Endodermal cell (in vitro differentiated cells): ENCODE measurements at regions not wholly inside any gene's neighbourhood (a gene's known extent, or its start where the extent isn't known, plus 50 kb on each side); places are given as distances from the start of the nearest gene placed in this dataset.

Experiments used
- DNase-seq: peaks from one replicate; pipeline ENCODE4 v3.0.0-alpha.2; 2017
- H3K27ac ChIP-seq: 2 replicates; pipeline ENCODE4 v1.5.1; 2013; ENCODE audit warnings: mild to moderate bottlenecking, low read depth, low read length, moderate library complexity
- H3K27me3 ChIP-seq: 2 replicates; pipeline ENCODE4 v1.6.1; 2013; ENCODE audit warnings: mild to moderate bottlenecking, low read length, moderate library complexity; ENCODE audit not compliant: insufficient read depth, control insufficient read depth, poor library complexity, severe bottlenecking
- H3K36me3 ChIP-seq: 2 replicates; pipeline ENCODE4 v1.7.0; 2013; ENCODE audit warnings: mild to moderate bottlenecking, low read length, moderate library complexity; ENCODE audit not compliant: control insufficient read depth, insufficient read depth
- H3K4me1 ChIP-seq: one replicate; pipeline ENCODE4 v1.7.0; 2013; ENCODE audit warnings: low read length; ENCODE audit not compliant: control insufficient read depth, insufficient read depth
- H3K4me3 ChIP-seq: 2 replicates; pipeline ENCODE4 v1.5.1; 2013; ENCODE audit warnings: mild to moderate bottlenecking, low read length, moderate library complexity
- H3K9ac ChIP-seq: 2 replicates; pipeline ENCODE4 v1.6.1; 2013; ENCODE audit warnings: mild to moderate bottlenecking, low read length, moderate library complexity; ENCODE audit not compliant: poor library complexity, severe bottlenecking; ENCODE audit errors: extremely low read depth
- H3K9me3 ChIP-seq: 2 replicates; pipeline ENCODE4 v1.6.1; 2013; ENCODE audit warnings: mild to moderate bottlenecking, low read length, moderate library complexity; ENCODE audit not compliant: control insufficient read depth
- H3K27ac Mint-ChIP-seq: 2 replicates; pipeline ENCODE4 v1.8.0; 2020; ENCODE audit warnings: mixed read lengths
- H3K27me3 Mint-ChIP-seq: 2 replicates; pipeline ENCODE4 v1.8.0; 2021; ENCODE audit warnings: mild to moderate bottlenecking, mixed read lengths; ENCODE audit not compliant: insufficient read depth
- H3K36me3 Mint-ChIP-seq: 2 replicates; pipeline ENCODE4 v1.8.0; 2020; ENCODE audit warnings: low read depth, mixed read lengths
- H3K4me1 Mint-ChIP-seq: 2 replicates; pipeline ENCODE4 v1.8.0; 2020; ENCODE audit warnings: mixed read lengths
- H3K4me3 Mint-ChIP-seq: 2 replicates; pipeline ENCODE4 v1.8.0; 2020; ENCODE audit warnings: mild to moderate bottlenecking, moderate library complexity, mixed read lengths
- H3K9me3 Mint-ChIP-seq: 2 replicates; pipeline ENCODE4 v1.8.0; 2020; ENCODE audit warnings: mild to moderate bottlenecking, mixed read lengths
- CTCF ChIP-seq: fragments of 200-600 bp; sonication (generic); conservative IDR thresholded peaks from 2 replicates; pipeline ENCODE4 v1.5.0; 2021; ENCODE audit warnings: antibody characterized with exemption, mild to moderate bottlenecking
- WGBS, 2 experiments: methylation state at CpG; one replicate each; pipeline versions ENCODE4 v1.1.5 to v1.1.7; 2013; ENCODE audit warnings: missing lambda C conversion rate in 2 of 2, mixed read lengths in 1 of 2; ENCODE audit not compliant: insufficient coverage in 1 of 2, insufficient read length in 1 of 2; 5-methylcytosine and 5-hydroxymethylcytosine counted together

GRCh38 chr2:147777394-147777793 lies 67.4 kb upstream of the ACVR2A start:
- H3K27me3 Mint-ChIP-seq, result no peaks in the 10 kb centered on the region
- WGBS, 2 experiments, result 76 to 85% methylated on average over 2 of the region's 2 CpGs
- H3K4me1 Mint-ChIP-seq, result peaks cover 3% of the 10 kb centered on the region
- no peak overlapping the region for H3K4me3 ChIP-seq
- H3K9me3 ChIP-seq, result no peaks in the 10 kb centered on the region
- H3K27ac Mint-ChIP-seq, result no peak overlapping the region
- no peak overlapping the region for H3K9ac ChIP-seq
- H3K36me3 ChIP-seq, result no peaks in the 10 kb centered on the region
- no peak overlapping the region for H3K4me3 Mint-ChIP-seq
- no peak for DNase-seq
- H3K9me3 Mint-ChIP-seq, result no peaks in the 10 kb centered on the region
- no peaks in the 10 kb centered on the region for H3K4me1 ChIP-seq
- no peaks in the 10 kb centered on the region for H3K36me3 Mint-ChIP-seq
- no peaks in the 10 kb centered on the region for H3K27me3 ChIP-seq
- no peak for TF ChIP-seq CTCF
- H3K27ac ChIP-seq, result no peak overlapping the region

GRCh38 chr2:147774805-147775204 lies 70.0 kb upstream of the ACVR2A start:
- Histone ChIP-seq H3K27me3 (no peaks in the 10 kb centered on the region), H3K4me1 (no peaks in the 10 kb centered on the region), H3K36me3 (no peaks in the 10 kb centered on the region), H3K9ac (no peak overlapping the region), H3K9me3 (no peaks in the 10 kb centered on the region), H3K4me3 (no peak overlapping the region), H3K27ac (no peak overlapping the region)
- whole genome bisulfite sequencing, 2 experiments, result 95 to 100% methylated on average over 2 to 3 of the region's 3 CpGs
- Mint-ChIP-seq H3K9me3 (peaks cover 2% of the 10 kb centered on the region), H3K27ac (no peak overlapping the region), H3K4me3 (no peak overlapping the region), H3K27me3 (no peaks in the 10 kb centered on the region), H3K36me3 (no peaks in the 10 kb centered on the region), H3K4me1 (peaks cover 3% of the 10 kb centered on the region)
- TF ChIP-seq CTCF, result no peak
- DNase-seq, result no peak

GRCh38 chr2:147773479-147773878 lies 71.3 kb upstream of the ACVR2A start:
- H3K27ac Mint-ChIP-seq, result no peak overlapping the region
- TF ChIP-seq CTCF, result no peak
- H3K27ac ChIP-seq, result no peak overlapping the region
- H3K4me1 Mint-ChIP-seq, result peaks cover 3% of the 10 kb centered on the region
- H3K27me3 Mint-ChIP-seq, result peaks cover 1% of the 10 kb centered on the region
- no peaks in the 10 kb centered on the region for H3K36me3 Mint-ChIP-seq
- no peak overlapping the region for H3K9ac ChIP-seq
- no peaks in the 10 kb centered on the region for H3K4me1 ChIP-seq
- H3K9me3 Mint-ChIP-seq, result peaks cover 3% of the 10 kb centered on the region
- DNase-seq, result no peak
- no peak overlapping the region for H3K4me3 Mint-ChIP-seq
- no peak overlapping the region for H3K4me3 ChIP-seq
- WGBS, 2 experiments, result 27 to 49% methylated on average over 2 to 4 of the region's 4 CpGs
- no peaks in the 10 kb centered on the region for H3K27me3 ChIP-seq
- no peaks in the 10 kb centered on the region for H3K9me3 ChIP-seq
- H3K36me3 ChIP-seq, result no peaks in the 10 kb centered on the region
